Globus pallidus (tissue), 1 donor: ENCODE measurements at regions not wholly inside any gene's neighbourhood (a gene's known extent, or its start where the extent isn't known, plus 50 kb on each side); places are given as distances from the start of the nearest gene placed in this dataset.

ENCODE experiments used
- DNase-seq: peaks from one replicate; pipeline ENCODE4 v3.0.0-alpha.2; 2015; ENCODE audit warnings: low spot score

- no peak for DNase-seq
Measured at GRCh38 chr12:42794806-42795205, 205.3 kb upstream of the PRICKLE1 start.

- DNase-seq: no peak
Measured at GRCh38 chr12:42793166-42793565, 203.6 kb upstream of the PRICKLE1 start.

GRCh38 chr12:42792265-42792664 is 202.7 kb upstream of the PRICKLE1 start:
- no peak for DNase-seq

- DNase-seq: no peak
Measured at GRCh38 chr12:42791399-42791798, 201.9 kb upstream of the PRICKLE1 start.

- no peak for DNase-seq
Measured at GRCh38 chr12:42790761-42791151, 201.2 kb upstream of the PRICKLE1 start.

GRCh38 chr12:42789808-42790760 is 200.5 kb upstream of the PRICKLE1 start:
- DNase-seq: no peak

GRCh38 chr12:42786400-42787148 is 197.0 kb upstream of the PRICKLE1 start:
- DNase-seq: no peak

GRCh38 chr12:42785944-42786343 is 196.4 kb upstream of the PRICKLE1 start:
- no peak for DNase-seq

GRCh38 chr12:42780671-42781070 is 191.1 kb upstream of the PRICKLE1 start:
- no peak for DNase-seq

- DNase-seq: no peak
Measured at GRCh38 chr12:42779186-42779859, 189.8 kb upstream of the PRICKLE1 start.

GRCh38 chr12:42776396-42776795 is 186.8 kb upstream of the PRICKLE1 start:
- no peak for DNase-seq

GRCh38 chr12:42774238-42774637 is 184.7 kb upstream of the PRICKLE1 start:
- DNase-seq: no peak

- no peak for DNase-seq
Measured at GRCh38 chr12:42770261-42770660, 180.7 kb upstream of the PRICKLE1 start.

- DNase-seq: no peak
Measured at GRCh38 chr12:42769455-42769854, 179.9 kb upstream of the PRICKLE1 start.

- DNase-seq: no peak
Measured at GRCh38 chr12:42767998-42768397, 178.5 kb upstream of the PRICKLE1 start.

GRCh38 chr12:42767326-42767954 is 177.9 kb upstream of the PRICKLE1 start:
- DNase-seq: no peak

- no peak for DNase-seq
Measured at GRCh38 chr12:42766754-42767153, 177.2 kb upstream of the PRICKLE1 start.

GRCh38 chr12:42766026-42766425 is 176.5 kb upstream of the PRICKLE1 start:
- DNase-seq: no peak

GRCh38 chr12:42763682-42764081 is 174.1 kb upstream of the PRICKLE1 start:
- DNase-seq: no peak

GRCh38 chr12:42762395-42762925 is 172.9 kb upstream of the PRICKLE1 start:
- DNase-seq: no peak

GRCh38 chr12:42761601-42762350 is 172.2 kb upstream of the PRICKLE1 start:
- no peak for DNase-seq
